Activated CD8-positive, alpha-beta T cell treated with anti-CD3 and anti-CD28 coated beads, Interleukin-2, amount 10 ng/mL, durations not matched to agents 7 days and 5 days (primary cell): ENCODE measurements at regions not wholly inside any gene's neighbourhood (a gene's known extent, or its start where the extent isn't known, plus 50 kb on each side); places are given as distances from the start of the nearest gene placed in this dataset.

Source experiments
- ATAC-seq: fragments of 150-1000 bp; cut with Tn5 transposase; one replicate; pipeline ENCODE4 v1.10.0; 2021; ENCODE audit warnings: moderate library complexity
- CTCF ChIA-PET: fragments of 350-600 bp; sonication (Branson Sonifier 250); formaldehyde crosslinking; loops from one replicate; lab custom pipeline; 2021; ENCODE audit warnings: antibody characterized with exemption; lab: Charles Lee
- POLR2A ChIA-PET: fragments of 350-600 bp; sonication (Branson Sonifier 250); formaldehyde crosslinking; loops from one replicate; lab custom pipeline; 2021; ENCODE audit warnings: antibody characterized with exemption; lab: Charles Lee
- DNase-seq: peaks from one replicate; pipeline ENCODE4 v3.0.0-alpha.2; 2020
- H3K27ac Mint-ChIP-seq: one replicate; pipeline ENCODE4 v1.8.0; 2021; ENCODE audit warnings: mild to moderate bottlenecking, mixed read lengths
- H3K27me3 Mint-ChIP-seq: one replicate; pipeline ENCODE4 v1.8.0; 2021; ENCODE audit warnings: low read depth, mixed read lengths
- H3K36me3 Mint-ChIP-seq: one replicate; pipeline ENCODE4 v1.8.0; 2021; ENCODE audit warnings: low read depth, mixed read lengths
- H3K4me1 Mint-ChIP-seq: one replicate; pipeline ENCODE4 v1.8.0; 2021; ENCODE audit warnings: low read depth, mixed read lengths
- H3K4me3 Mint-ChIP-seq: one replicate; pipeline ENCODE4 v1.8.0; 2021; ENCODE audit warnings: mild to moderate bottlenecking, mixed read lengths
- H3K9me3 Mint-ChIP-seq: one replicate; pipeline ENCODE4 v1.8.0; 2022; ENCODE audit warnings: mixed read lengths; ENCODE audit not compliant: insufficient read depth

DNA sequence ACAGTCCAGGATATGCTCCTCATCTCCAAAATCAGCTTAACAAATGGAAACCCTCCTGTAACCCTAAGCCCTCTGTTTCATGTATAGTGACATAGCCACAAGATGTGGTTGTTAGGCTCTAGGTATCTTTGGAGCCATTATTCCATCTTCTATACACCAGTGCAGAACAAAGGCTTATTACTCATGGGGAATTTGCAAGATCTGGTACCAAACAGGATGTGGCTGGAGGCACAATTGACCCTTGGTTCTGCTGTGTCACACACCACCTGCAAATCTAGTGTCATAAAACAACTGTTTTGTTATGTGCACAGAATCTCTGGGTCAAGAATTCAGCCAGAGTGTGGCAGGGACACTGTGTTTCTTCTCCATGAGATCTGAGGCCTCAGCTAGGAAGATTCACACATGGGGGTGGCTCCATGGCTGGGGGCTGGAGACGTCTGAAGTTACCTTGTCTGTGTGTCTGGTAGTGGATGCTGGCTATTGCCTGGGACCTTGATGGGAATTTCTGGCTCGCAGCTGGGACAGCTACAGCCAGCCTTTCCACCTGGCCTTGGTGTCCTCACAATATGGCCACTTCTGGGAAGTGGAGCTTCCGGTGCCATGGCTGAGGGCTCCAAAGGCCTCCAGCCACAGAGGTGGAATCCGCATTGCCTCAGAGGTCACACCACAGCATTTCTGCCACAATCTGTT, 369.9 kb downstream of the CDH26 start:
- CTCF ChIA-PET: no interaction called here
- ATAC-seq (no peak), DNase-seq (no peak)
- H3K9me3 Mint-ChIP-seq: no peaks in the 10 kb centered on the region
- H3K27me3 Mint-ChIP-seq: no peaks in the 10 kb centered on the region
- POLR2A ChIA-PET: no interaction called here
- no peak overlapping the region for H3K27ac Mint-ChIP-seq
- no peaks in the 10 kb centered on the region for H3K36me3 Mint-ChIP-seq
- no peak overlapping the region for H3K4me3 Mint-ChIP-seq
- no peaks in the 10 kb centered on the region for H3K4me1 Mint-ChIP-seq

DNA sequence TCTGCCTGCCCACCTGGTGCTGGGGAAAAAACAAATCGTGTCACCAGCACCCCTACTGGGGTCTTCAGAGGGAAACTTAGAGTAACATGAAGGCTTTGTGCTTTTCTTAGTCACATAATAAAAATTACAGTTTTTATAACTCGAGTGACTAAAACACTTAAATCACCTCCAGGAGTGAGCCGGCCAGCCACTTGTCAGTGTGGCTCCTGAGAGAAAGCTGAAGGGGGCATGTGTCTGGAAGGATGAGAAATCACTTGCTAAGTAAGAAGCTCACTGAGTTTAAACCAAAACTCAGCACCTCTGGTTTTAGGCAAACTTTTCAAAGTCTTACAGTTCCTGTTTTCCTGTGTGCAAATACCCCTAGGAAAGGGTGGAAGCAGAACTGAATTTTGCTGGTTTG, 372.2 kb downstream of the CDH26 start:
- H3K9me3 Mint-ChIP-seq: no peaks in the 10 kb centered on the region
- DNase-seq (no peak), ATAC-seq (no peak)
- H3K27ac Mint-ChIP-seq: no peak overlapping the region
- no peaks in the 10 kb centered on the region for H3K27me3 Mint-ChIP-seq
- no peaks in the 10 kb centered on the region for H3K36me3 Mint-ChIP-seq
- POLR2A ChIA-PET: no interaction called here
- no peak overlapping the region for H3K4me3 Mint-ChIP-seq
- H3K4me1 Mint-ChIP-seq: no peaks in the 10 kb centered on the region
- CTCF ChIA-PET: no interaction called here

DNA sequence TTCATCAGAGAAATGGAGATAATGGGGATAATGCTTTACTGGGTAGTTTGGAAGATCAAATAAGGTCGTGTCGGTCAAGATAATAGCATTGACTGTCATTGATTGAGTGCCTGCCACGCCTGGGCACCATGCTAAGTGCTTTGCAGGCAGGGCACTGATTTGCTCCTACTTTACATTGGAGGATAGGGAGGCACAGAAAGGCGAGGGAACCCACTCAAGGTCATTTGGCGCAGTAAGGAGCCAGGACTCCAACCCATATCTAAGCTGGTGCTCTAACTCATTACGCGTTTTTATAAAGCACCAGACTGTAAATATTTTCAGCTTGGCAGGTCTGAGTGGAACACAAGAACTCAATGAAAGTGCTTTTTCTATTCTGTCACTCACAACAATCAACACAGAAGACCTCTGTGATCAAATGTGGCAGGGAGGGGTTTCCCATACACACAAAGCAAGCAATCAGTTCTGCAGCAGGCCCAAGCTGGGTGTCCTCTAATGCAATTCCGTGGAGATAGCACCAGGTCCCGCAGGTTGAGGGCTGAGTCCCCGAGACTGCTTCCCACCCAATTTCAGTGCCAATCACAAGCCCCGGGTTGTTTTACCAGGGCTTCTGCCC, 373.6 kb downstream of the CDH26 start:
- no peaks in the 10 kb centered on the region for H3K27me3 Mint-ChIP-seq
- DNase-seq: no peak

DNA sequence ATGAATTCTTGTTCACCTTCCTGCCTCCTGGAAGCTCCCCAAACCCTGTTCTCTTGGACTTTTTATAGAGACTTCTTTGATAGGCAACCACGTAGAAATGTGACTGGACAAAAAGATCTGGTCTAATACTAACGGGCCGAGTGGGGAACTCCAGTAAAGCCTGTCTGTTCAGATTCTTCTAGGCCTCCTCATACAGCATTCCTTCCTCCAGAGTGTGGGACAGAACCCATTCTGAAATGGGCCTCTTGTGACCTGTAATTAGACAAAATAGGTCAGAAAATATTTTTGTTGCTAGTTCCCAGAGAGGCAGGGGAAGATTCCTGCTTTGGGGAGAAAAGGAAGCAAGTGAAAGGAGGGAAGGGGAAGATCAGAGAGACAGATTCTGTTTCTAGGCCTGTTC, 374.3 kb downstream of the CDH26 start:
- Mint-ChIP-seq H3K4me3 (no peak overlapping the region), H3K27me3 (no peaks in the 10 kb centered on the region), H3K9me3 (no peaks in the 10 kb centered on the region)

More for the DNA sequence above, 373.6 kb downstream of the CDH26 start:
- CTCF ChIA-PET: no interaction called here
- POLR2A ChIA-PET: no interaction called here
- Mint-ChIP-seq H3K4me3 (no peak overlapping the region), H3K27ac (no peak overlapping the region), H3K4me1 (no peaks in the 10 kb centered on the region), H3K9me3 (no peaks in the 10 kb centered on the region), H3K36me3 (no peaks in the 10 kb centered on the region)
- ATAC-seq: no peak

DNA sequence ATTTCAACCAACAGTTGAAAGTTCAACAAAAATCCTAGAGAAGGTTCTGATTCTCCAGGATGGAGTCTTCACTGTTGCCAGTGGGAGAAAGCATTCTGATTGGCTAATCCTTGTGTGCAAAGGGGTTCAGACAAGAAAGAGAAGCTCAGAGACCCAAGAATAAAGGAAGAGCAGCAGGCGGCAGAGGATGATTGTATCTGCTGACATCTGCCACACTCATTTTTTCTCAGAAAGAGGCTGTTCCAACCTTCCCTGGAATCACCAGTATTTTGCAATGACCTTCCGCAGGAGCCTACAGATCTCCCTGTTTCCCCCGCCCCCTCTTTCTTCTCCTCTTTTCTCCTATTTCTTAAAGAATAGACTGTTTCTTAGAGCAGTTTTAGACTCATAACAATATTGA, 376.7 kb downstream of the CDH26 start:
- H3K9me3 Mint-ChIP-seq: no peaks in the 10 kb centered on the region
- CTCF ChIA-PET: no interaction called here
- H3K4me1 Mint-ChIP-seq: no peaks in the 10 kb centered on the region
- DNase-seq (no peak), ATAC-seq (no peak)
- no peak overlapping the region for H3K4me3 Mint-ChIP-seq
- H3K27ac Mint-ChIP-seq: no peak overlapping the region
- H3K36me3 Mint-ChIP-seq: no peaks in the 10 kb centered on the region
- POLR2A ChIA-PET: no interaction called here
- no peaks in the 10 kb centered on the region for H3K27me3 Mint-ChIP-seq

More for the DNA sequence above, 374.3 kb downstream of the CDH26 start:
- ATAC-seq: no peak
- Mint-ChIP-seq H3K36me3 (no peaks in the 10 kb centered on the region), H3K27ac (no peak overlapping the region), H3K4me1 (no peaks in the 10 kb centered on the region)
- CTCF ChIA-PET: no interaction called here
- no peak for DNase-seq
- POLR2A ChIA-PET: no interaction called here

DNA sequence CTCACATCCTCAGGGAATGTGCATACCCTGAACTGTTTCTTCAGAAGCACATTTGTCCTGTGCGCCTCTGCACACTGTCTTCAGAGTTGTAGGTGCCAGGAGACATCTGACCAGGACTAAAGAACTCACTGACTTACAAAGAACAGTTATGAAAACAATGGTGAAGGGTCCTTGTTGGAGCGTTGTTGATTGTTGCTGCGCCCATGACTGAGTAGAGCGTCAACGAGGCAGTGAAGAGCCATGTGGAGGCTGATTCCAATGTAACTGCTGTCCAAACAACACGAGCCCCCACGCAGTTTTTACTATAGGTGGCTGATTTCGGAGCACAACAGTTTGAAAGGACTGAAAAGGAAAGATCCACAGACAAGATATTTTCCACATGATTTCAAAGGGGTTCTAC, 380.3 kb downstream of the CDH26 start:
- H3K4me1 Mint-ChIP-seq: no peaks in the 10 kb centered on the region
- POLR2A ChIA-PET: no interaction called here
- no peak overlapping the region for H3K4me3 Mint-ChIP-seq
- CTCF ChIA-PET: no interaction called here
- no peaks in the 10 kb centered on the region for H3K27me3 Mint-ChIP-seq
- DNase-seq: no peak
- no peaks in the 10 kb centered on the region for H3K9me3 Mint-ChIP-seq
- no peaks in the 10 kb centered on the region for H3K36me3 Mint-ChIP-seq
- no peak overlapping the region for H3K27ac Mint-ChIP-seq
- ATAC-seq: no peak

DNA sequence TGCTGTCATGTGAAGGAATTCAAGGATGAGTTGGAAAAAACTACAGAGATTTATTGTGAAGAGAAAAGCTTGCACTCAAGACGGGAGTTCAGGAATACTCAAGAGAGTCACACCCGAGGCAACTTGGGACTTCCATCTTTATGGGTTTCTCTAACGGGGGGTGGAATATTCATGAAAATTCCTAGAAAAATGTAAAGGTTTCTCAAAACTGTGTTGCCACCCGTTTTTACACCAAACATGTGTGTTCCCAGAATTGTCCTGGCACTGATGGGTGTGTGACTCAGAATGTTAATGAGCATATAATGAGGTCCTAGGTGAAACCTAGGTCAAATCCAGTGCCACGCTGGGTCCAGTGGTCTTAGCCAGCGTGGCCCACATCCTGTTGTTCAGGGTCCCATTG, 381.5 kb downstream of the CDH26 start:
- Mint-ChIP-seq H3K4me3 (no peak overlapping the region), H3K9me3 (no peaks in the 10 kb centered on the region), H3K27me3 (no peaks in the 10 kb centered on the region), H3K36me3 (no peaks in the 10 kb centered on the region), H3K4me1 (no peaks in the 10 kb centered on the region), H3K27ac (no peak overlapping the region)
- no peak for ATAC-seq
- POLR2A ChIA-PET: no interaction called here
- no peak for DNase-seq
- CTCF ChIA-PET: no interaction called here

DNA sequence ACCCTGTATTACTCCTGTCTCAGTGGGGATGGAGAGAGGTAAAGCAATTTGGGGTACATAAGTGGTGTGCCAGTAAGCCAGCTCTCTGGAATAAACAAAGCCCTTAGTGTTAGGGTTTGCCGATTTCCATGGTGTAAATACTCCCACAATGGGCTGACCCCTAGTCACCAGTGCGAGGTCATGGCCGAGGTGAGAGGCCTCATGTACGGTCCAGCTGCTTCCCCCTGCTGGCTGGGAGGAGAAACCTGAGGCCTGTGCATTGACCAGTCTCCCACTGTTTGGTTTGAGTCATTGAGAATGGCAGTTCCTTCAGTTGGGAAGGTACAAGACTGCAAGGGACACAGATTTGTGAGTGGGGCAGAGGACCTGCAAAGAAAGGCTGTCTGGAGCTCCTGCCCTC, 382.0 kb downstream of the CDH26 start:
- no peak overlapping the region for H3K27ac Mint-ChIP-seq
- no peaks in the 10 kb centered on the region for H3K27me3 Mint-ChIP-seq
- CTCF ChIA-PET: no interaction called here
- H3K4me1 Mint-ChIP-seq: no peaks in the 10 kb centered on the region
- H3K9me3 Mint-ChIP-seq: no peaks in the 10 kb centered on the region
- no peak overlapping the region for H3K4me3 Mint-ChIP-seq
- DNase-seq (no peak), ATAC-seq (no peak)
- POLR2A ChIA-PET: no interaction called here
- H3K36me3 Mint-ChIP-seq: no peaks in the 10 kb centered on the region

DNA sequence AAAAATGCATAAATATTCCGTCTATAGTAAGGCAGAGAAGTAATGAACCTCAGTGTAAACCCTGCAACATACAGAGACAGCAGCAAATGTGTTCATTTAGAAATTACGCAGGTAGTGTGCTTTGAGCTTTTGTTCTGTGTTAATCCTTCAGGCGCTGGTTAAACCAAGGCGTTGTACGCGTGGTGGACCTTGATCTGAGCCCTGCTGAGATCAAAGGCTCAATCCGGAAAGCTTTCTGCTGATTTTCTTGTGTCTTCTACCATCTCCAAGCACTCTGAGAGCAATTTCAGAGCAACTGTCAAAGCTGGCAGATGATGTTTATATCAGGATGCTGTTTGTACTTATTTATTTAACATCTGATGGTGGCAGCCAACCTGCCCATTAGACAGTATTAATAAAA, 382.8 kb downstream of the CDH26 start:
- Mint-ChIP-seq H3K27ac (no peak overlapping the region), H3K9me3 (no peaks in the 10 kb centered on the region), H3K4me3 (no peak overlapping the region), H3K4me1 (no peaks in the 10 kb centered on the region), H3K27me3 (no peaks in the 10 kb centered on the region), H3K36me3 (no peaks in the 10 kb centered on the region)
- no peak for ATAC-seq
- POLR2A ChIA-PET: no interaction called here
- CTCF ChIA-PET: no interaction called here
- DNase-seq: no peak

DNA sequence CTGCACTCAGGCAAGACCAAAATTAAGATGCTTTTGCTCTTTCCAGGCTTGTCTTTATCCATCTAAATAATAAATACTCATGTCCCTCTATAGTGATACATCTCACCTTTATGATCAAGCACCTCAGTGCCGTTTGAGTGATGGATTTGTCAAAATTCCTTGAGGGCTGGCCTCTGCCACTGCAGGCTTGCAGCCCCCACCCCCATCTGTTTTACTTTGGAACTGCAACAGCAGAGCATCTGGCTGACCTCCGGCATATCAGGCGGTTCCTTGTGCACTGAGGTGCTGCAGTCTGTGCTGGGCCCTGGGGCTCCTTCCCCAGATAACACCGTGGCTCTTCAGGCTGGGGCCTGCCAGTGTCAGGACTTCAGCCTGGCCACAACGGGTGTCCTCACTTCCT, 386.9 kb downstream of the CDH26 start:
- no peaks in the 10 kb centered on the region for H3K4me1 Mint-ChIP-seq
- no peaks in the 10 kb centered on the region for H3K36me3 Mint-ChIP-seq
- H3K4me3 Mint-ChIP-seq: no peak overlapping the region
- ChIA-PET POLR2A (no interaction called here), CTCF (no interaction called here)
- ATAC-seq: no peak
- no peaks in the 10 kb centered on the region for H3K27me3 Mint-ChIP-seq
- no peaks in the 10 kb centered on the region for H3K9me3 Mint-ChIP-seq
- no peak overlapping the region for H3K27ac Mint-ChIP-seq
- no peak for DNase-seq

DNA sequence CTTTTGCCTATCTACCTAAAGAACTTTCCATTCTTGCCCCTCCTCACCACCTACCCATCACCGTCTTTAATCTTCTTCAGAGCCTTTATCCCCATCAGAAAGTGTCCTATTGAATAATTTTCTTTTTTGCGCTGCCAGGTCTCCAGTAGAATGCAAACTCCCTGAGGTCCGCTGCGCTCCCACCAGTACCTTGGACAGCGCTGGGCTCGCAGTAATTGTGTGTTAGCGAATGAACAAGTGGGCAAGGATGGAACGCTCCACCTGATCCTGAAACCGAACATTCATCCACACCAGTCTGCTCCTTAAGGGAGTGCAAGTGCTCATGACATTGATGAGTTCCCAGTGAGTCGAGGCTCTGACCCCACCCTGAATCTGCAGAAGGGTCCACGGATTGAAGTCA, 391.2 kb downstream of the CDH26 start:
- ChIA-PET POLR2A (no interaction called here), CTCF (no interaction called here)
- Mint-ChIP-seq H3K9me3 (no peaks in the 10 kb centered on the region), H3K36me3 (no peaks in the 10 kb centered on the region), H3K4me1 (no peaks in the 10 kb centered on the region), H3K27ac (no peak overlapping the region), H3K4me3 (no peak overlapping the region), H3K27me3 (no peaks in the 10 kb centered on the region)
- DNase-seq: no peak
- ATAC-seq: no peak

DNA sequence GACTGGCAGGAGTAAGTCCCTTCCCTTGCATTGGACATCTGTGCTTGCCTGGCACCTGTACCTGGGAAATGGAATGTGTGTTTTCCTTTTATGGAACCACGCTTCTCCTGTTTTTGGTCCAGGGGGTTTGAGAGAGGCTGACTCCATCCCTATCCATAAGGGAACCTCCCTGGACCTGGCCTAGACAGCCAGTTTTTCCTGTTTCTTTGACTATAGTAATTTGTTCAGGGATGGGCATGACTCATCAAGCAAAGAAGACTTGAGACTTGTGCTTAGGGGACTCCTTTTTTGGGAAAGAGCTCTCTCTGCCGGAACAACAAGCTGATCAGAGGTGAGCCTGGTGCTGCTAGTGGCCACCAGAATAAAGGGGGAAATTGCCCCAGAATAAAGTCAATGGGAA, 393.8 kb downstream of the CDH26 start:
- ChIA-PET POLR2A (no interaction called here), CTCF (no interaction called here)
- Mint-ChIP-seq H3K27ac (no peak overlapping the region), H3K27me3 (no peaks in the 10 kb centered on the region), H3K4me3 (no peak overlapping the region), H3K9me3 (no peaks in the 10 kb centered on the region), H3K36me3 (no peaks in the 10 kb centered on the region), H3K4me1 (no peaks in the 10 kb centered on the region)
- DNase-seq (no peak), ATAC-seq (no peak)

DNA sequence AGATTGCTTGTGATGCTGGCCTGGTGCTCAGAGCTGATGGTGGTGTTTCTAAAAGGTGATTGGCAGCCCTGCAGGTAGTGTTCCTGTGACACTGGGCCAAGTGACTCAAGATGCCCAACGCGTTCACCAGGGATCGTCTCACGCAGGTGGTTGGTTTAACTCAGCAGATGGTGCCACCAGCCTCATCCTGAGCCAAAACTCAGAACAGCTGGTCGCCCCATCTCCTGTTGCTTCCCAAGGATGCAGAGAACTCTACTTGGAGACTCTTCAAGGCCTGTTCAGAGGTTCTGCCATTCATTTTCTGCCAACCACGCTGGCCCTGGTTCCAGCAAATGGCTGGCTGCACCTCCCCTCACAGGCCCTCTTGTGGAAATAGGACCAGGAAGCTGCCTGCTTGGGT, 394.4 kb downstream of the CDH26 start:
- ATAC-seq (no peak), DNase-seq (no peak)
- CTCF ChIA-PET: no interaction called here
- Mint-ChIP-seq H3K4me3 (no peak overlapping the region), H3K9me3 (no peaks in the 10 kb centered on the region), H3K27me3 (no peaks in the 10 kb centered on the region), H3K4me1 (no peaks in the 10 kb centered on the region), H3K27ac (no peak overlapping the region), H3K36me3 (no peaks in the 10 kb centered on the region)
- POLR2A ChIA-PET: no interaction called here
